H9 (cell line): ENCODE measurements at regions not wholly inside any gene's neighbourhood (a gene's known extent, or its start where the extent isn't known, plus 50 kb on each side); places are given as distances from the start of the nearest gene placed in this dataset.

Source experiments
- DNase-seq: peaks from one replicate; pipeline ENCODE4 v3.0.0-alpha.2; 2017
- H2AFZ ChIP-seq: one replicate; pipeline ENCODE4 v1.6.1; 2013; ENCODE audit warnings: mild to moderate bottlenecking, low read length, control low read depth, moderate library complexity
- H2AK5ac ChIP-seq: 2 replicates; pipeline ENCODE4 v1.6.1; 2013; ENCODE audit warnings: low read length, control low read depth, mixed read lengths; ENCODE audit not compliant: insufficient read length
- H2BK120ac ChIP-seq: one replicate; pipeline ENCODE4 v1.6.1; 2013; ENCODE audit warnings: low read depth, mild to moderate bottlenecking, low read length, control low read depth, inconsistent platforms; ENCODE audit not compliant: poor library complexity, severe bottlenecking
- H2BK12ac ChIP-seq: 2 replicates; pipeline ENCODE4 v1.6.1; 2013; ENCODE audit warnings: low read length, control low read depth, mixed read lengths, low read depth; ENCODE audit not compliant: insufficient read length
- H2BK15ac ChIP-seq: 2 replicates; pipeline ENCODE4 v1.6.1; 2013; ENCODE audit warnings: low read depth, low read length, control low read depth
- H2BK20ac ChIP-seq: one replicate; pipeline ENCODE4 v1.6.1; 2013; ENCODE audit warnings: low read depth, mild to moderate bottlenecking, low read length, control low read depth, inconsistent platforms; ENCODE audit not compliant: poor library complexity, severe bottlenecking
- H2BK5ac ChIP-seq: 2 replicates; pipeline ENCODE4 v1.6.1; 2013; ENCODE audit warnings: low read length, control low read depth, mixed read lengths; ENCODE audit not compliant: insufficient read length
- H3K14ac ChIP-seq: 2 replicates; pipeline ENCODE4 v1.6.1; 2013; ENCODE audit warnings: low read length, control low read depth; ENCODE audit not compliant: insufficient read depth
- H3K18ac ChIP-seq: 2 replicates; pipeline ENCODE4 v1.6.1; 2013; ENCODE audit warnings: low read depth, mild to moderate bottlenecking, mixed read lengths, low read length, control low read depth; ENCODE audit not compliant: insufficient read length
- H3K23ac ChIP-seq: 2 replicates; pipeline ENCODE4 v1.6.1; 2013; ENCODE audit warnings: low read length, control low read depth, mixed read lengths, low read depth; ENCODE audit not compliant: insufficient read length
- H3K23me2 ChIP-seq: 2 replicates; pipeline ENCODE4 v1.6.1; 2013; ENCODE audit warnings: low read depth, mild to moderate bottlenecking, mixed read lengths, low read length, control low read depth; ENCODE audit not compliant: insufficient read length, poor library complexity, severe bottlenecking
- H3K27ac ChIP-seq: 2 replicates; pipeline ENCODE4 v1.5.1; 2013; ENCODE audit warnings: low read length, control low read depth, mixed read lengths, low read depth; ENCODE audit not compliant: insufficient read length
- H3K27me3 ChIP-seq: 2 replicates; pipeline ENCODE4 v1.6.1; 2013; ENCODE audit warnings: low read length, control low read depth, inconsistent platforms; ENCODE audit not compliant: insufficient read depth
- H3K4ac ChIP-seq: 2 replicates; pipeline ENCODE4 v1.6.1; 2013; ENCODE audit warnings: low read depth, mild to moderate bottlenecking, control low read depth, inconsistent platforms, low read length, moderate library complexity
- H3K4me1 ChIP-seq: 2 replicates; pipeline ENCODE4 v1.6.1; 2013; ENCODE audit warnings: low read length, control low read depth, inconsistent platforms; ENCODE audit not compliant: insufficient read depth
- H3K4me2 ChIP-seq: 2 replicates; pipeline ENCODE4 v1.6.1; 2013; ENCODE audit warnings: low read length, control low read depth, mixed read lengths; ENCODE audit not compliant: insufficient read length, insufficient read depth
- H3K56ac ChIP-seq: 2 replicates; pipeline ENCODE4 v1.6.1; 2013; ENCODE audit warnings: low read depth, mild to moderate bottlenecking, mixed read lengths, low read length, control low read depth; ENCODE audit not compliant: insufficient read length
- H3K79me1 ChIP-seq: 2 replicates; pipeline ENCODE4 v1.6.1; 2013; ENCODE audit warnings: low read depth, mild to moderate bottlenecking, moderate library complexity, low read length, control low read depth, inconsistent platforms; ENCODE audit not compliant: insufficient read depth, poor library complexity, severe bottlenecking
- H3K79me2 ChIP-seq: 2 replicates; pipeline ENCODE4 v1.6.1; 2013; ENCODE audit warnings: low read length, control low read depth, inconsistent platforms; ENCODE audit not compliant: insufficient read depth
- H3K9ac ChIP-seq: 2 replicates; pipeline ENCODE4 v1.6.1; 2013; ENCODE audit warnings: low read length, control low read depth, mixed read lengths; ENCODE audit not compliant: insufficient read length; ENCODE audit errors: extremely low read depth
- H3K9me3 ChIP-seq: one replicate; pipeline ENCODE4 v1.6.1; 2013; ENCODE audit warnings: low read depth, low read length, inconsistent platforms; ENCODE audit not compliant: control insufficient read depth
- H3T11ph ChIP-seq: one replicate; pipeline ENCODE4 v1.6.1; 2013; ENCODE audit warnings: mild to moderate bottlenecking, low read length, control low read depth, inconsistent platforms
- H4K20me1 ChIP-seq: one replicate; pipeline ENCODE4 v1.6.1; 2013; ENCODE audit not compliant: control insufficient read depth, insufficient read length, insufficient read depth
- H4K5ac ChIP-seq: 2 replicates; pipeline ENCODE4 v1.6.1; 2013; ENCODE audit warnings: low read depth, mild to moderate bottlenecking, mixed read lengths, low read length, control low read depth; ENCODE audit not compliant: insufficient read length
- H4K8ac ChIP-seq: replicated peaks from 2 replicates; pipeline ENCODE4 v1.6.1; 2013; ENCODE audit warnings: low read length, control low read depth, mixed read lengths, low read depth; ENCODE audit not compliant: insufficient read length
- H4K91ac ChIP-seq: 2 replicates; pipeline ENCODE4 v1.6.1; 2013; ENCODE audit warnings: low read depth, mild to moderate bottlenecking, moderate library complexity, mixed read lengths, low read length, control low read depth; ENCODE audit not compliant: insufficient read length
- H3K27ac Mint-ChIP-seq, 3 experiments: 2 replicates in 2 of 3; 3 replicates in 1 of 3; pipeline ENCODE4 v1.8.0; 2020 to 2021; ENCODE audit warnings: mixed read lengths in 3 of 3, mild to moderate bottlenecking in 1 of 3, moderate library complexity in 1 of 3
- H3K27me3 Mint-ChIP-seq: 2 replicates; pipeline ENCODE4 v1.8.0; 2021; ENCODE audit warnings: low read depth, mild to moderate bottlenecking, moderate library complexity, mixed read lengths
- H3K36me3 Mint-ChIP-seq, 3 experiments: 2 replicates in 2 of 3; 3 replicates in 1 of 3; pipeline ENCODE4 v1.8.0; 2020 to 2021; ENCODE audit warnings: low read depth in 3 of 3, mixed read lengths in 3 of 3; ENCODE audit not compliant: insufficient read depth in 1 of 3
- H3K4me1 Mint-ChIP-seq, 2 experiments: 2 replicates each; pipeline ENCODE4 v1.8.0; 2020; ENCODE audit warnings: mixed read lengths in 2 of 2
- H3K4me3 Mint-ChIP-seq, 2 experiments: 2 replicates in 1 of 2; 3 replicates in 1 of 2; pipeline ENCODE4 v1.8.0; 2020 to 2021; ENCODE audit warnings: mild to moderate bottlenecking in 2 of 2, mixed read lengths in 2 of 2, moderate library complexity in 1 of 2
- H3K9me3 Mint-ChIP-seq, 2 experiments: 2 replicates in 1 of 2; 3 replicates in 1 of 2; pipeline ENCODE4 v1.8.0; 2020; ENCODE audit warnings: mild to moderate bottlenecking in 2 of 2, mixed read lengths in 2 of 2, moderate library complexity in 1 of 2
- CTCF ChIP-seq: fragments of 200-600 bp; sonication (generic); conservative IDR thresholded peaks from 3 replicates; pipeline ENCODE4 v1.8.0; 2021; ENCODE audit warnings: antibody characterized with exemption, mild to moderate bottlenecking

- Histone ChIP-seq H3K9ac (no peak overlapping the region), H3K18ac (no peak overlapping the region), H4K91ac (no peak overlapping the region), H3K79me1 (no peaks in the 10 kb centered on the region), H2BK5ac (no peak overlapping the region), H2BK12ac (no peak overlapping the region), H3K79me2 (no peaks in the 10 kb centered on the region; the same call in 1 of the 2 replicates), H3K4ac (no peak overlapping the region), H3K23me2 (no peaks in the 10 kb centered on the region), H3K9me3 (peaks cover 18% of the 10 kb centered on the region), H3K23ac (no peak overlapping the region), H4K20me1 (no peaks in the 10 kb centered on the region), H4K8ac (no peak overlapping the region), H3K4me2 (no peak overlapping the region), H2BK15ac (no peak overlapping the region), H2AFZ (no peak overlapping the region), H2AK5ac (no peak overlapping the region), H2BK120ac (no peak overlapping the region), H4K5ac (no peak overlapping the region), H3T11ph (no peak overlapping the region), H3K4me1 (no peaks in the 10 kb centered on the region), H3K56ac (no peak overlapping the region), H3K27ac (no peak overlapping the region), H3K27me3 (no peaks in the 10 kb centered on the region), H2BK20ac (no peak overlapping the region), H3K14ac (no peak overlapping the region)
- Mint-ChIP-seq H3K36me3 (peaks cover 16 to 22% (median 17%) of the 10 kb centered on the region in 3 experiments), H3K4me3 (no peak overlapping the region), H3K27me3 (peaks cover 5% of the 10 kb centered on the region), H3K4me1 (no peaks in the 10 kb centered on the region), H3K27ac (peak overlapping the region in 1 of 3 experiments; percentile 67; a peak in 2 of 7 replicates), H3K9me3 (peaks cover 24 to 30% of the 10 kb centered on the region in 2 experiments)
- no peak for TF ChIP-seq CTCF
- no peak for DNase-seq
Measured at GRCh38 chr16:66020642-66021041, 345.8 kb upstream of the CDH5 start.
